Sigmoid colon (tissue), 6 donors: ENCODE measurements at regions not wholly inside any gene's neighbourhood (a gene's known extent, or its start where the extent isn't known, plus 50 kb on each side); places are given as distances from the start of the nearest gene placed in this dataset.

ENCODE experiments used
- DNase-seq: peaks from one replicate; pipeline ENCODE4 v3.0.0-alpha.2; 2019
- H3K27ac ChIP-seq, 4 donors: fragments of 200-600 bp; sonication (generic); one replicate each; pipeline ENCODE4 v1.5.1; 2016 to 2019; ENCODE audit warnings: mild to moderate bottlenecking in 1 of 4
- H3K27me3 ChIP-seq, 3 donors: fragments of 200-600 bp; sonication (generic); one replicate each; pipeline ENCODE4 v1.5.1; 2019; ENCODE audit warnings: mild to moderate bottlenecking in 1 of 3
- H3K36me3 ChIP-seq, 4 donors: fragments of 200-600 bp; sonication (generic); one replicate each; pipeline ENCODE4 v1.5.1; 2016 to 2019
- H3K4me1 ChIP-seq, 4 donors: fragments of 200-600 bp; sonication (generic); one replicate each; pipeline ENCODE4 v1.5.1; 2017 to 2019
- H3K4me3 ChIP-seq, 4 donors: fragments of 200-600 bp; sonication (generic); one replicate each; pipeline ENCODE4 v1.5.1; 2017 to 2019; ENCODE audit warnings: mild to moderate bottlenecking in 2 of 4, moderate library complexity in 1 of 4
- H3K9me3 ChIP-seq, 4 donors: fragments of 200-600 bp in 3 of 4; sonication (generic) in 3 of 4; one replicate each; pipeline versions ENCODE4 v1.5.1 to v1.6.1; 2013 to 2019
- CTCF ChIP-seq, 4 experiments: fragments of 450-650 bp in 3 of 4; fragments of 200-600 bp in 1 of 4; IDR thresholded peaks; one replicate each; pipeline ENCODE4 v1.5.1; 2016 to 2019; ENCODE audit warnings: antibody characterized with exemption in 4 of 4, mild to moderate bottlenecking in 3 of 4, moderate library complexity in 2 of 4
- EP300 ChIP-seq, 4 donors: sonication (generic); formaldehyde crosslinking; IDR thresholded peaks; one replicate each; pipeline ENCODE4 v1.6.1; 2017; ENCODE audit warnings: antibody characterized with exemption in 4 of 4
- POLR2A ChIP-seq, 2 donors: fragments of 450-650 bp; IDR thresholded peaks; one replicate each; pipeline ENCODE4 v1.6.1; 2016; ENCODE audit warnings: antibody characterized with exemption in 2 of 2, mild to moderate bottlenecking in 2 of 2, moderate library complexity in 2 of 2
- POLR2AphosphoS5 ChIP-seq, 4 donors: sonication (generic); formaldehyde crosslinking; IDR thresholded peaks; one replicate each; pipeline ENCODE4 v1.6.1; 2017; ENCODE audit warnings: antibody characterized with exemption in 4 of 4
- WGBS, 2 donors: extraction: QIAGEN DNeasy Blood & Tissue Kit; methylation state at CpG; one replicate each; pipeline ENCODE4 v1.1.7; 2013; 5-methylcytosine and 5-hydroxymethylcytosine counted together
- intact Hi-C: fragments of 100-400 bp; cut with DNase I; formaldehyde crosslinking; loops from one replicate; pipeline ENCODE4 v1.15.1; 2023
- donor health status: healthy with polysubstance abuse.
- donor health status: healthy.

DNA sequence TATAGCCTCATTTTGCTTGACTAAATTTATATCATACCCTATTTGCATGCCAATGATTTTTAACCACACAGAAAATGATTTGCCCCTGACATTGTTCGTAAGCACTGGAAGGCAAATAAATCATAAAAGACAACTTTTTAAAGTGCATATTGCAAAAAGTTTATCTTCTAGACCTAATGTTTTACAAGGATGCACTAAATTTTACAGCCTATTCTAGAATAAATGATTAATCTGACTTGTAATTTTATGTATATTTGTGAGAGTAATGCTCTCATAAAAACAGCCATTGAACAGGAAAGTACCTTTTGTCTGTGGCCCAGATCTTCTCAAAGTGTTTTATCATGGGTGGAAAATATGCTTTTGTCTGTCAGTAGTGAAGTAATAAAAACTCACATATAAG lies 546.6 kb downstream of the EPHA3 start:
- WGBS, 2 donors = 16 to 65% methylated on average over 1 of the region's 1 CpG
- no peaks in the 10 kb centered on the region for H3K36me3 ChIP-seq
- TF ChIP-seq POLR2AphosphoS5 (IDR thresholded peaks at IDR 0.05) = no peak
- no peak for TF ChIP-seq EP300 (IDR thresholded peaks at IDR 0.05)
- TF ChIP-seq POLR2A (IDR thresholded peaks at IDR 0.05) = no peak
- TF ChIP-seq CTCF (IDR thresholded peaks at IDR 0.05) = no peak
- no peak overlapping the region for H3K4me3 ChIP-seq
- no peak for DNase-seq
- intact Hi-C loops = no loop called here
- H3K27me3 ChIP-seq = no peaks in the 10 kb centered on the region
- H3K4me1 ChIP-seq = peaks cover 0 to 9% (median 2%) of the 10 kb centered on the region in 4 donors
- peaks cover 0 to 7% (median 1%) of the 10 kb centered on the region in 4 donors for H3K9me3 ChIP-seq
- H3K27ac ChIP-seq = no peak overlapping the region

- intact Hi-C loops = no loop called here
- no peak overlapping the region for H3K27ac ChIP-seq
- H3K36me3 ChIP-seq = no peaks in the 10 kb centered on the region
- H3K9me3 ChIP-seq = peaks cover 0 to 7% (median 1%) of the 10 kb centered on the region in 4 donors
- H3K4me1 ChIP-seq = peaks cover 0 to 9% (median 2%) of the 10 kb centered on the region in 4 donors
- 92 to 97% methylated on average over 1 of the region's 1 CpG for WGBS, 2 donors
- DNase-seq = no peak
- no peak overlapping the region for H3K4me3 ChIP-seq
- TF ChIP-seq EP300 (IDR thresholded peaks at IDR 0.05) = no peak
- TF ChIP-seq POLR2AphosphoS5 (IDR thresholded peaks at IDR 0.05) = no peak
- TF ChIP-seq CTCF (IDR thresholded peaks at IDR 0.05) = no peak
- no peaks in the 10 kb centered on the region for H3K27me3 ChIP-seq
Measured at GRCh38 chr3:89656388-89656787, 549.0 kb downstream of the EPHA3 start.

- H3K9me3 ChIP-seq = no peaks in the 10 kb centered on the region
- no peak overlapping the region for H3K4me3 ChIP-seq
- H3K4me1 ChIP-seq = no peaks in the 10 kb centered on the region
- TF ChIP-seq EP300 (IDR thresholded peaks at IDR 0.05) (no peak), CTCF (IDR thresholded peaks at IDR 0.05) (no peak), POLR2AphosphoS5 (IDR thresholded peaks at IDR 0.05) (no peak), POLR2A (IDR thresholded peaks at IDR 0.05) (no peak)
- H3K27me3 ChIP-seq = no peaks in the 10 kb centered on the region
- WGBS, 2 donors = 70 to 71% methylated on average over 3 of the region's 3 CpGs
- intact Hi-C loops = no loop called here
- no peak overlapping the region for H3K27ac ChIP-seq
- no peaks in the 10 kb centered on the region for H3K36me3 ChIP-seq
- no peak for DNase-seq
Measured at GRCh38 chr3:89679686-89680085, 572.3 kb downstream of the EPHA3 start.

DNA sequence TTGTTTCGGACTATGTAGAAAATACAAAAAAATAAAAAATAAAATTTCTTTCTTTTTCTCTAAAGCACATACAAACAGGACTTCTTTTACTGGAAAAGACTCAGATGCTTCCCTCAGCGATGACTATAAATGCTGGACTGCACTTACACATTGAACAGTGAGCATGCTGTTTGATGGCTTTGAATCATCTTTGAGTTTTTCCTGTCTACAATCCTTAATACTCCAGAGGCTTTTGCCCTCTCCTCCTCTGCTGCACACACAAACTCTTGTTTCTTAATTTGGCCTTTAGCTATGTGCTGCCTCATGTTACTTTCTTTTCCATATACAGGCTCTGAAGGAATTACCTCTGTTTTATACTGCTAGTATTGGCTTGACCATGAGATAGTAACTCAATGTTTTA lies 575.1 kb downstream of the EPHA3 start:
- TF ChIP-seq EP300 (IDR thresholded peaks at IDR 0.05) = no peak
- no peak for TF ChIP-seq POLR2AphosphoS5 (IDR thresholded peaks at IDR 0.05)
- TF ChIP-seq POLR2A (IDR thresholded peaks at IDR 0.05) = no peak
- no peak for TF ChIP-seq CTCF (IDR thresholded peaks at IDR 0.05)
- no peaks in the 10 kb centered on the region for H3K27me3 ChIP-seq
- intact Hi-C loops = no loop called here
- H3K9me3 ChIP-seq = no peaks in the 10 kb centered on the region
- WGBS, 2 donors = 77 to 84% methylated on average over 2 of the region's 2 CpGs
- H3K36me3 ChIP-seq = no peaks in the 10 kb centered on the region
- H3K27ac ChIP-seq = no peak overlapping the region
- no peak overlapping the region for H3K4me3 ChIP-seq
- no peaks in the 10 kb centered on the region for H3K4me1 ChIP-seq
- DNase-seq = no peak

DNA sequence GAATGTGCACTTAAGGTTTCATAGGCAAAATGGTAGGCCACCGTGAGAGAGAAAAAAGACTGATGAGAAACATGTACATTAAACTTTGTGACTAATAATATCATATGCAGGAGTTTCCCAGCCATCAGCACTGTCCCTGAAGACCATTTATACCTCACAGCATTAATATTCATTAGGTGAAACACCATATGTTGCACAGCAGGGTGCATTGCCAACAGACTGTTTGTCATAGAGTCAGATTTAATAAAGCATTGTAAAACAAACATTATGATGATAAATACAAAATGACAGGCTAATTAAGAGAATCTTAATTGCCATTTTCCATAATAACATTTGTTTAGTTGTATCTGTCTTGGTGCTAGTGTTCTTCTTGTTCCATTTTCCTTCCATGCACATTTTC lies 578.3 kb downstream of the EPHA3 start:
- Histone ChIP-seq H3K4me1 (no peaks in the 10 kb centered on the region), H3K27me3 (no peaks in the 10 kb centered on the region), H3K4me3 (no peak overlapping the region), H3K9me3 (no peaks in the 10 kb centered on the region), H3K27ac (no peak overlapping the region), H3K36me3 (no peaks in the 10 kb centered on the region)
- WGBS, 2 donors = 93% methylated on average over 1 of the region's 1 CpG
- TF ChIP-seq POLR2AphosphoS5 (IDR thresholded peaks at IDR 0.05) (no peak), EP300 (IDR thresholded peaks at IDR 0.05) (no peak), POLR2A (IDR thresholded peaks at IDR 0.05) (no peak), CTCF (IDR thresholded peaks at IDR 0.05) (no peak)
- intact Hi-C loops = no loop called here
- no peak for DNase-seq
